ENCODE measurements at regions not wholly inside any gene's neighbourhood (a gene's known extent, or its start where the extent isn't known, plus 50 kb on each side); places are given as distances from the start of the nearest gene placed in this dataset.

- Histone ChIP-seq H3K4ac (ENCODE audit: low read depth, low read length) (no peak overlapping the region), H3K4me1 (ENCODE audit: insufficient read depth, low read length) (no peaks in the 10 kb centered on the region), H3K9me3 (ENCODE audit: control insufficient read depth, low read depth, low read length) (no peaks in the 10 kb centered on the region), H3K56ac (ENCODE audit: insufficient read length, low read depth, low read length) (no peak overlapping the region), H2BK20ac (ENCODE audit: low read depth, low read length, poor library complexity, severe bottlenecking) (no peak overlapping the region), H4K5ac (ENCODE audit: insufficient read length, low read depth, low read length) (no peak overlapping the region), H3K79me2 (ENCODE audit: insufficient read depth, low read length) (no peaks in the 10 kb centered on the region), H3K4me2 (ENCODE audit: insufficient read depth, insufficient read length, low read length) (no peak overlapping the region), H3T11ph (ENCODE audit: low read length) (no peak overlapping the region), H2BK12ac (ENCODE audit: insufficient read length, low read depth, low read length) (no peak overlapping the region), H4K20me1 (ENCODE audit: control insufficient read depth, insufficient read depth, insufficient read length) (no peaks in the 10 kb centered on the region), H2AK5ac (ENCODE audit: insufficient read length, low read length) (no peak overlapping the region), H3K14ac (ENCODE audit: insufficient read depth, low read length) (no peak overlapping the region), H3K79me1 (ENCODE audit: insufficient read depth, low read depth, low read length, poor library complexity, severe bottlenecking) (no peaks in the 10 kb centered on the region), H4K91ac (ENCODE audit: insufficient read length, low read depth, low read length) (no peak overlapping the region), H4K8ac (replicated peaks; ENCODE audit: insufficient read length, low read depth, low read length) (no peak overlapping the region), H2BK5ac (ENCODE audit: insufficient read length, low read length) (no peak overlapping the region), H3K18ac (ENCODE audit: insufficient read length, low read depth, low read length) (no peak overlapping the region), H3K23me2 (ENCODE audit: insufficient read length, low read depth, low read length, poor library complexity, severe bottlenecking) (no peaks in the 10 kb centered on the region), H2BK120ac (ENCODE audit: low read depth, low read length, poor library complexity, severe bottlenecking) (no peak overlapping the region), H3K23ac (ENCODE audit: insufficient read length, low read depth, low read length) (no peak overlapping the region), H3K27ac (ENCODE audit: insufficient read length, low read depth, low read length) (no peak overlapping the region), H2AFZ (ENCODE audit: low read length) (no peak overlapping the region), H2BK15ac (ENCODE audit: low read depth, low read length) (no peak overlapping the region), H3K27me3 (ENCODE audit: insufficient read depth, low read length) (no peaks in the 10 kb centered on the region), H3K9ac (ENCODE audit: extremely low read depth, insufficient read length, low read length) (no peak overlapping the region)
- peaks cover 13 to 14% of the 10 kb centered on the region in 2 experiments for H3K4me1 Mint-ChIP-seq
- no CpG with 5 or more reads among the region's 3 CpGs for WGBS (ENCODE audit: extremely low coverage, insufficient read length, low lambda C conversion rate)
- no peak overlapping the region for H3K27ac Mint-ChIP-seq
- DNase-seq: no peak
- TF ChIP-seq, protein P1, sequence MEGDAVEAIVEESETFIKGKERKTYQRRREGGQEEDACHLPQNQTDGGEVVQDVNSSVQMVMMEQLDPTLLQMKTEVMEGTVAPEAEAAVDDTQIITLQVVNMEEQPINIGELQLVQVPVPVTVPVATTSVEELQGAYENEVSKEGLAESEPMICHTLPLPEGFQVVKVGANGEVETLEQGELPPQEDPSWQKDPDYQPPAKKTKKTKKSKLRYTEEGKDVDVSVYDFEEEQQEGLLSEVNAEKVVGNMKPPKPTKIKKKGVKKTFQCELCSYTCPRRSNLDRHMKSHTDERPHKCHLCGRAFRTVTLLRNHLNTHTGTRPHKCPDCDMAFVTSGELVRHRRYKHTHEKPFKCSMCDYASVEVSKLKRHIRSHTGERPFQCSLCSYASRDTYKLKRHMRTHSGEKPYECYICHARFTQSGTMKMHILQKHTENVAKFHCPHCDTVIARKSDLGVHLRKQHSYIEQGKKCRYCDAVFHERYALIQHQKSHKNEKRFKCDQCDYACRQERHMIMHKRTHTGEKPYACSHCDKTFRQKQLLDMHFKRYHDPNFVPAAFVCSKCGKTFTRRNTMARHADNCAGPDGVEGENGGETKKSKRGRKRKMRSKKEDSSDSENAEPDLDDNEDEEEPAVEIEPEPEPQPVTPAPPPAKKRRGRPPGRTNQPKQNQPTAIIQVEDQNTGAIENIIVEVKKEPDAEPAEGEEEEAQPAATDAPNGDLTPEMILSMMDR (conservative IDR thresholded peaks at IDR 0.05): no peak
- no peak overlapping the region for H3K4me3 Mint-ChIP-seq
- no peaks in the 10 kb centered on the region for H3K27me3 Mint-ChIP-seq (ENCODE audit: low read depth)
- peaks cover 0 to 8% (median 3%) of the 10 kb centered on the region in 3 experiments; a peak in 5 of 7 replicates for H3K36me3 Mint-ChIP-seq (ENCODE audit: insufficient read depth in 1 of 3, low read depth in 3 of 3)
- H3K9me3 Mint-ChIP-seq: no peaks in the 10 kb centered on the region; a peak in 1 of 5 replicates
These were observed 344.5 kb upstream of the LRRTM4 start for GRCh38 chr2:77866661-77867060.

Data from H9 (cell line).